Endothelial cell of umbilical vein (primary cell): ENCODE measurements at regions not wholly inside any gene's neighbourhood (a gene's known extent, or its start where the extent isn't known, plus 50 kb on each side); places are given as distances from the start of the nearest gene placed in this dataset.

Source experiments
- BruUV-seq: library from RNA; stranded (reverse); fragments of 400-500 nt; replicated peaks from 2 replicates; lab custom pipeline; 2021; lab: Mats Ljungman, UMichigan
- CTCF ChIA-PET: fragments of 300-600, 350-600 bp; sonication (Branson Sonifier 250); formaldehyde crosslinking; loops from one replicate; lab custom pipeline; 2021; ENCODE audit warnings: antibody characterized with exemption, inconsistent platforms; lab: Charles Lee
- POLR2A ChIA-PET: fragments of 300-600, 350-600 bp; sonication (Branson Sonifier 250); formaldehyde crosslinking; loops from one replicate; lab custom pipeline; 2021; ENCODE audit warnings: antibody characterized with exemption, inconsistent platforms; lab: Charles Lee
- DNase-seq: peaks from one replicate; pipeline ENCODE4 v3.0.0-alpha.2; 2011; ENCODE audit warnings: low read depth, low spot score
- FAIRE-seq: peaks from 2 replicates; lab custom pipeline; 2011; peaks lifted over from hg19 to GRCh38; lab: Jason Lieb, UNC
- H2AFZ ChIP-seq: 2 replicates; pipeline ENCODE4 v1.6.0; 2012; ENCODE audit warnings: low read depth, low read length, control low read depth, inconsistent platforms
- H3K27ac ChIP-seq: 2 replicates; pipeline ENCODE4 v1.5.1; 2011; ENCODE audit warnings: low read depth, mild to moderate bottlenecking, control low read depth, low read length, moderate library complexity; ENCODE audit not compliant: insufficient read depth
- H3K27me3 ChIP-seq, 2 experiments: 2 replicates each; pipeline versions ENCODE4 v1.6.0 to v1.6.1; 2011; ENCODE audit warnings: low read length in 2 of 2, mixed read lengths in 1 of 2; ENCODE audit not compliant: control insufficient read depth in 2 of 2, insufficient read depth in 2 of 2
- H3K36me3 ChIP-seq, 2 experiments: 2 replicates in 1 of 2; 3 replicates in 1 of 2; pipeline ENCODE4 v1.5.1; 2011; ENCODE audit warnings: low read length in 2 of 2, mild to moderate bottlenecking in 1 of 2, moderate library complexity in 1 of 2; ENCODE audit not compliant: control insufficient read depth in 2 of 2, insufficient read depth in 2 of 2; ENCODE audit errors: extremely low read depth in 1 of 2
- H3K4me1 ChIP-seq: 3 replicates; pipeline ENCODE4 v1.5.1; 2011; ENCODE audit warnings: mild to moderate bottlenecking, low read length; ENCODE audit not compliant: control insufficient read depth, insufficient read depth; ENCODE audit errors: extremely low read depth
- H3K4me2 ChIP-seq: 2 replicates; pipeline ENCODE4 v1.6.1; 2011; ENCODE audit warnings: low read length, control low read depth, mixed read lengths; ENCODE audit not compliant: insufficient read depth
- H3K4me3 ChIP-seq, 3 experiments: fragments of 200-600 bp in 1 of 3; sonication (generic), shearing (Covaris generic) in 1 of 3; replicated peaks in 1 of 3; 2 replicates each; pipeline ENCODE4 v1.5.1; 2011 to 2016; ENCODE audit warnings: control low read depth in 3 of 3, low read length in 3 of 3, mild to moderate bottlenecking in 2 of 3, inconsistent platforms in 1 of 3, low read depth in 1 of 3, moderate library complexity in 1 of 3; ENCODE audit not compliant: insufficient read depth in 1 of 3
- H3K79me2 ChIP-seq: 2 replicates; pipeline ENCODE4 v1.6.0; 2012; ENCODE audit warnings: low read length, inconsistent platforms; ENCODE audit not compliant: control insufficient read depth, insufficient read depth
- H3K9ac ChIP-seq: replicated peaks from 2 replicates; pipeline ENCODE3; 2011; ENCODE audit warnings: low read length, control low read depth; ENCODE audit not compliant: insufficient read depth; ENCODE audit errors: extremely low read depth
- H3K9me1 ChIP-seq: replicated peaks from 3 replicates; pipeline ENCODE4 v1.6.0; 2011; ENCODE audit warnings: mild to moderate bottlenecking, low read length; ENCODE audit not compliant: control insufficient read depth, insufficient read depth; ENCODE audit errors: extremely low read depth
- H3K9me3 ChIP-seq: replicated peaks from 2 replicates; pipeline ENCODE4 v1.5.1; 2012; ENCODE audit warnings: low read length, inconsistent platforms; ENCODE audit not compliant: control insufficient read depth, insufficient read depth
- H4K20me1 ChIP-seq: replicated peaks from 2 replicates; pipeline ENCODE3; 2011; ENCODE audit warnings: mild to moderate bottlenecking, low read length; ENCODE audit not compliant: control insufficient read depth, insufficient read depth; ENCODE audit errors: extremely low read depth
- EZH2 ChIP-seq: IDR thresholded peaks from 2 replicates; pipeline ENCODE4 v1.6.1; 2012; ENCODE audit warnings: borderline replicate concordance, low read depth, mild to moderate bottlenecking, moderate library complexity, low read length, inconsistent platforms; ENCODE audit not compliant: severe bottlenecking
- FOS ChIP-seq: IDR thresholded peaks from 2 replicates; pipeline ENCODE4 v1.6.1; 2011; ENCODE audit warnings: mild to moderate bottlenecking, low read length, moderate library complexity, borderline replicate concordance; ENCODE audit not compliant: insufficient read depth
- GATA2 ChIP-seq: IDR thresholded peaks from 2 replicates; pipeline ENCODE4 v1.7.0; 2011; ENCODE audit warnings: low read depth, mild to moderate bottlenecking, moderate library complexity, mixed read lengths, low read length; ENCODE audit not compliant: insufficient read length, insufficient read depth
- JUN ChIP-seq: IDR thresholded peaks from 2 replicates; pipeline ENCODE4 v1.6.1; 2011; ENCODE audit warnings: borderline replicate concordance, low read depth; ENCODE audit not compliant: insufficient read length, insufficient read depth
- MYC ChIP-seq: IDR thresholded peaks from one replicate; pipeline ENCODE4 v1.6.1; 2011; ENCODE audit warnings: mild to moderate bottlenecking, low read depth, low read length
- POLR2A ChIP-seq: IDR thresholded peaks from 2 replicates; pipeline ENCODE4 v1.6.1; 2012; ENCODE audit warnings: low read depth, mild to moderate bottlenecking, control low read depth, low read length
- POLR2AphosphoS5 ChIP-seq: IDR thresholded peaks from 2 replicates; pipeline ENCODE4 v1.6.1; 2012; ENCODE audit warnings: low read depth, mild to moderate bottlenecking, control low read depth, low read length, moderate library complexity; ENCODE audit not compliant: insufficient read depth
- dilution Hi-C: fragments of 300-500 bp; cut with MboI; formaldehyde crosslinking; loops from one replicate; pipeline ENCODE4 v1.15.0; 2019; ENCODE audit warnings: low sequenced_read_pairs; ENCODE audit not compliant: extremely low pct_ligation_motif_present
- intact Hi-C: fragments of 100-400 bp; cut with micrococcal nuclease; formaldehyde crosslinking; loops from one replicate; pipeline ENCODE4 v1.10.0; 2022
- TF ChIP-seq, protein P1 (sequence below): IDR thresholded peaks from 2 replicates; pipeline ENCODE4 v1.6.1; 2011; ENCODE audit not compliant: insufficient read depth, insufficient read length
- TF ChIP-seq, protein P2 (sequence below), 2 donors: IDR thresholded peaks; 1 replicate in 1 of 2; 2 replicates in 1 of 2; pipeline ENCODE4 v1.5.1; 2011; ENCODE audit warnings: low read length in 2 of 2, mild to moderate bottlenecking in 2 of 2, moderate library complexity in 2 of 2, control low read depth in 1 of 2, inconsistent platforms in 1 of 2, low read depth in 1 of 2; ENCODE audit not compliant: insufficient read depth in 1 of 2; ENCODE audit errors: extremely low read depth in 1 of 2

DNA sequence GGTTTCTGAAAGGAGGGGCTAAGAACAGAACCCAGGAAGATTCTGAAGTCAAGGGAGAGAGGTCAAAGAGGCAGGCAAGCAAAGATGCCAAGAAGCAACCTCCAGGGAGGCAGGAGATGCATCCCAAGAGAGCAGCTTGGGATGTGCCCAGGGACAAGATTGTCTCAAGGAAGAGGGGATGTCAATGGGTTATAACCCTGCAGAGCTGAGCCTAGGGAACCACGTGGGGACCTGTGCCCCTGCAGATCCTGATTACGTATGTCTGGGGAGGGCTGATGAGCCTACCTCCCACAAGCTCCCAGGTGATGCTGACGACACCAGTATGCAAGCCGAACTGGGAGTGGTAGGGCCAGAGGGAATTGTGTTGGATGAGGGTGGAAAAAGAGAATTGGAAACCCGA is 70.9 kb upstream of the IRS2 start:
- no TSS peak for BruUV-seq
- Histone ChIP-seq H3K36me3 (no peaks in the 10 kb centered on the region), H3K79me2 (no peaks in the 10 kb centered on the region), H3K9me1 (no peaks in the 10 kb centered on the region), H3K27me3 (peaks cover 0 to 3% of the 10 kb centered on the region in 2 experiments), H3K9ac (no peak overlapping the region), H3K27ac (no peak overlapping the region), H3K9me3 (no peaks in the 10 kb centered on the region), H4K20me1 (no peaks in the 10 kb centered on the region), H3K4me3 (no peak overlapping the region), H3K4me2 (no peak overlapping the region), H2AFZ (no peak overlapping the region), H3K4me1 (no peaks in the 10 kb centered on the region)
- TF ChIP-seq POLR2A = no peak
- TF ChIP-seq JUN = no peak
- no peak for TF ChIP-seq EZH2
- TF ChIP-seq, protein P1, sequence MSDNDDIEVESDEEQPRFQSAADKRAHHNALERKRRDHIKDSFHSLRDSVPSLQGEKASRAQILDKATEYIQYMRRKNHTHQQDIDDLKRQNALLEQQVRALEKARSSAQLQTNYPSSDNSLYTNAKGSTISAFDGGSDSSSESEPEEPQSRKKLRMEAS = no peak
- no peak for TF ChIP-seq GATA2
- no peak for TF ChIP-seq FOS
- TF ChIP-seq, protein P2, sequence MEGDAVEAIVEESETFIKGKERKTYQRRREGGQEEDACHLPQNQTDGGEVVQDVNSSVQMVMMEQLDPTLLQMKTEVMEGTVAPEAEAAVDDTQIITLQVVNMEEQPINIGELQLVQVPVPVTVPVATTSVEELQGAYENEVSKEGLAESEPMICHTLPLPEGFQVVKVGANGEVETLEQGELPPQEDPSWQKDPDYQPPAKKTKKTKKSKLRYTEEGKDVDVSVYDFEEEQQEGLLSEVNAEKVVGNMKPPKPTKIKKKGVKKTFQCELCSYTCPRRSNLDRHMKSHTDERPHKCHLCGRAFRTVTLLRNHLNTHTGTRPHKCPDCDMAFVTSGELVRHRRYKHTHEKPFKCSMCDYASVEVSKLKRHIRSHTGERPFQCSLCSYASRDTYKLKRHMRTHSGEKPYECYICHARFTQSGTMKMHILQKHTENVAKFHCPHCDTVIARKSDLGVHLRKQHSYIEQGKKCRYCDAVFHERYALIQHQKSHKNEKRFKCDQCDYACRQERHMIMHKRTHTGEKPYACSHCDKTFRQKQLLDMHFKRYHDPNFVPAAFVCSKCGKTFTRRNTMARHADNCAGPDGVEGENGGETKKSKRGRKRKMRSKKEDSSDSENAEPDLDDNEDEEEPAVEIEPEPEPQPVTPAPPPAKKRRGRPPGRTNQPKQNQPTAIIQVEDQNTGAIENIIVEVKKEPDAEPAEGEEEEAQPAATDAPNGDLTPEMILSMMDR (IDR thresholded peaks at IDR 0.05; ENCODE audit: extremely low read depth in 1 of 2, insufficient read depth in 1 of 2, low read depth in 1 of 2, low read length in 2 of 2) = no peak
- TF ChIP-seq MYC = no peak
- no peak for TF ChIP-seq POLR2AphosphoS5
- ChIA-PET CTCF (interaction anchor here (1.1 kb wide), 1 partner anchor 12 kb away, joined by 3 read pairs; no protein-coding TSS in a partner anchor), POLR2A (no interaction called here)
- dilution Hi-C loops = no loop called here
- no peak for DNase-seq
- FAIRE-seq = no peak
- intact Hi-C loops = no loop called here
